GM21526 (cell line): ENCODE measurements at regions not wholly inside any gene's neighbourhood (a gene's known extent, or its start where the extent isn't known, plus 50 kb on each side); places are given as distances from the start of the nearest gene placed in this dataset.

Experiments
- ATAC-seq: cut with Tn5 transposase; IDR thresholded peaks from one replicate; pipeline ENCODE4 v1.9.1; 2021; ENCODE audit warnings: moderate library complexity; ENCODE audit not compliant: unreplicated experiment, low FRiP score

DNA sequence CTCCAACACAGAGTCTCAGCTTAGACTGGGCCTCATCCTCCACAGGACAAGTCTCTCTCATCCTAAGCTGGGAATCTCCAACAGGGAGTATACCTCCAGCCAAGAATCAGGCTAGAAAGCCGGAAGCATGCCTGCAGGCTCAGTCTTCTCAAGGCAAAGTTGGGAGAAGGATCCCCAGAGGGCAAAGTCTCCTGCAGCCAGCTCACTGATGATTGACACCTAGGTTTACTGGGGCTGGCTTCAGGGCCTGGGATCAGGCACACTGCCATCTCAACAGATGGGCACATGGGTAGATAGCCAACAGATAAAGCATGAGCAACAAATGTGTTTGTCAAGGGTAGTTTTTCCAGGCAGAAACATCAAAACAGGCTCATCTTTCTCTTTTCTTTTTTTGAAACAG is 56.1 kb upstream of the TOX3 start:
- ATAC-seq: no peak

DNA sequence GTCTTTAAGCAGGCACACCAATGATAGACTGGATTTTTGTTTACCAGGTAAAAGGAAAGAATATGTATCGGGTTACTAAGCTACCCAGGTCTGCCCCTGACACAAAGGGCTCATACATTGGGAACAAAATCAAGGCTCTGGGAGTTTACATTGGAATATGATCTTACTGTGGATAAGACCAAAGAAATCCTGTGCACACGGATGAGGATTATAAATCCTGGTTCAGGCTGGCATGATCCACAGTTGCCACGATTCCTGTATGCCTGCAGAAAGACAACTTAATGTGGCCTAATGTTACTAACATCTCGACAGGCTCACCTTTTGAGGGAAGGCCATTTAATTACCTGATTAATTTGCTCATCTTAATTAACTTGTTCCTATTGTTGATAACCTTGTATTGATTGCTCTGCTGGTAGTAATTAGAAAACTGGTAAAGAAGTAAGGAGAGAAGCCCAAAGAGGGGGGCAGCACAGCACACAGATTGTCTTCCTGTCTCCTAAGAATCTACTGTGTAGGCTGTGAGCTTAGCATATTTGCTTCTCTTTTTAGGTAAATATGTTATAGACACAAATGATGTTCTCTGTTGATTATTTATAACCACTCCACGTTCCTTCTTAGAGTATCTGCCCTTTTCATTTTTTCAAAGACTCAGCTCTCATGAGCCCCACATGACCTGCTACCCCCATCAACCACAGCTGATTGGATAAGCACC is 51.0 kb upstream of the TOX3 start:
- no peak for ATAC-seq

- no peak for ATAC-seq
Observed at GRCh38 chr16:52597073-52597771, 50.3 kb upstream of the TOX3 start.
